SK-N-SH (cell line): ENCODE measurements at regions not wholly inside any gene's neighbourhood (a gene's known extent, or its start where the extent isn't known, plus 50 kb on each side); places are given as distances from the start of the nearest gene placed in this dataset.

Experiments used
- CTCF ChIA-PET: fragments of 300-600, 350-600 bp; formaldehyde crosslinking; extraction: SDS; loops from one replicate; lab custom pipeline; 2021; lab: Yijun Ruan, JAX
- POLR2A ChIA-PET: fragments of 350-600 bp; sonication (Branson Sonifier 250); formaldehyde crosslinking; extraction: SDS; loops from one replicate; lab custom pipeline; 2020; ENCODE audit warnings: antibody characterized with exemption, inconsistent platforms; lab: Yijun Ruan, JAX
- DNase-seq: peaks from one replicate; pipeline ENCODE4 v3.0.0; 2012
- H2AFZ ChIP-seq: fragments of 200-600 bp; sonication (generic); 2 replicates; pipeline ENCODE4 v1.8.1; 2016; ENCODE audit warnings: antibody characterized with exemption, mild to moderate bottlenecking, low read depth
- H3F3A ChIP-seq: fragments of 200-600 bp; sonication (generic); replicated peaks from 2 replicates; pipeline ENCODE3; 2016; ENCODE audit warnings: antibody characterized with exemption, mild to moderate bottlenecking; ENCODE audit not compliant: insufficient read depth
- H3K27ac ChIP-seq, 2 experiments: fragments of 200-500 bp in 1 of 2; fragments of 200-600 bp in 1 of 2; sonication (Bioruptor generic) in 1 of 2; sonication (generic), shearing (Covaris generic) in 1 of 2; 2 replicates each; pipeline versions ENCODE4 v1.5.1 to v1.6.1; 2014 to 2016; ENCODE audit warnings: low read depth in 2 of 2, inconsistent platforms in 1 of 2, low read length in 1 of 2, mild to moderate bottlenecking in 1 of 2, mixed read lengths in 1 of 2
- H3K27me3 ChIP-seq: fragments of 200-600 bp; sonication (generic), shearing (Covaris generic); 2 replicates; pipeline ENCODE4 v1.6.1; 2016; ENCODE audit warnings: mixed run types; ENCODE audit not compliant: insufficient read depth
- H3K36me3 ChIP-seq, 2 experiments: fragments of 200-500 bp in 1 of 2; fragments of 200-600 bp in 1 of 2; sonication (Bioruptor generic) in 1 of 2; sonication (generic) in 1 of 2; replicated peaks in 1 of 2; 2 replicates each; pipeline versions ENCODE3 to v1.5.1; 2014 to 2016; ENCODE audit warnings: low read length in 1 of 2, mild to moderate bottlenecking in 1 of 2; ENCODE audit not compliant: insufficient read depth in 2 of 2, control insufficient read depth in 1 of 2
- H3K4me1 ChIP-seq, 2 experiments: fragments of 200-500 bp in 1 of 2; fragments of 200-600 bp in 1 of 2; sonication (Bioruptor generic) in 1 of 2; sonication (generic), shearing (Covaris generic) in 1 of 2; 2 replicates each; pipeline versions ENCODE4 v1.5.1 to v1.6.1; 2014 to 2016; ENCODE audit warnings: low read depth in 1 of 2, low read length in 1 of 2, mixed run types in 1 of 2; ENCODE audit not compliant: insufficient read depth in 2 of 2, control insufficient read depth in 1 of 2
- H3K4me2 ChIP-seq: fragments of 200-600 bp; sonication (generic), shearing (Covaris generic); 2 replicates; pipeline ENCODE4 v1.6.1; 2017; ENCODE audit warnings: mixed run types
- H3K4me3 ChIP-seq, 2 experiments: fragments of 200-500 bp in 1 of 2; fragments of 200-600 bp in 1 of 2; sonication (Bioruptor generic) in 1 of 2; sonication (generic), shearing (Covaris generic) in 1 of 2; 2 replicates each; pipeline versions ENCODE4 v1.5.1 to v1.8.1; 2014 to 2016; ENCODE audit warnings: low read depth in 2 of 2, inconsistent platforms in 1 of 2, low read length in 1 of 2, mild to moderate bottlenecking in 1 of 2, mixed read lengths in 1 of 2, moderate library complexity in 1 of 2
- H3K79me2 ChIP-seq: fragments of 200-600 bp; sonication (generic); 2 replicates; pipeline ENCODE4 v1.8.1; 2017; ENCODE audit warnings: mild to moderate bottlenecking; ENCODE audit not compliant: insufficient read depth
- H3K9ac ChIP-seq: fragments of 200-600 bp; sonication (generic); 2 replicates; pipeline ENCODE4 v1.6.1; 2017; ENCODE audit warnings: mixed run types
- H3K9me2 ChIP-seq: fragments of 200-600 bp; sonication (generic); 2 replicates; pipeline ENCODE4 v1.6.1; 2017; ENCODE audit warnings: mixed run types
- H3K9me3 ChIP-seq: fragments of 200-600 bp; sonication (generic); 2 replicates; pipeline ENCODE4 v1.6.1; 2017; ENCODE audit warnings: mixed run types, mild to moderate bottlenecking, moderate library complexity
- H4K20me1 ChIP-seq: fragments of 200-600 bp; sonication (generic); 2 replicates; pipeline ENCODE4 v1.6.1; 2017; ENCODE audit warnings: mild to moderate bottlenecking, mixed run types; ENCODE audit not compliant: insufficient read depth
- FOXJ3 ChIP-seq: sonication (generic); formaldehyde crosslinking; IDR thresholded peaks from 2 replicates; pipeline ENCODE4 v1.5.1; 2020; ENCODE audit warnings: mild to moderate bottlenecking, missing genetic modification reagents
- FOXM1 ChIP-seq: IDR thresholded peaks from 2 replicates; pipeline ENCODE4 v1.4.0; 2012; ENCODE audit warnings: low read depth, mild to moderate bottlenecking
- GATA2 ChIP-seq: sonication (generic); formaldehyde crosslinking; IDR thresholded peaks from 2 replicates; pipeline ENCODE4 v1.5.0; 2020; ENCODE audit warnings: mild to moderate bottlenecking, missing genetic modification reagents
- JUND ChIP-seq: IDR thresholded peaks from 2 replicates; pipeline ENCODE4 v1.4.0; 2012
- NFIC ChIP-seq: IDR thresholded peaks from 2 replicates; pipeline ENCODE4 v1.4.0; 2012; ENCODE audit warnings: borderline replicate concordance
- NRF1 ChIP-seq: IDR thresholded peaks from 2 replicates; pipeline ENCODE4 v1.6.1; 2012; ENCODE audit warnings: low read depth, mild to moderate bottlenecking, low read length
- RFX5 ChIP-seq: IDR thresholded peaks from 2 replicates; pipeline ENCODE4 v1.6.1; 2012; ENCODE audit warnings: mild to moderate bottlenecking, improper control_type of control experiment, low read length
- SIN3A ChIP-seq: IDR thresholded peaks from 2 replicates; pipeline ENCODE4 v1.6.1; 2012; ENCODE audit warnings: low read depth, mild to moderate bottlenecking, low read length, moderate library complexity, borderline replicate concordance
- TCF12 ChIP-seq: IDR thresholded peaks from 2 replicates; pipeline ENCODE4 v1.4.0; 2012
- TEAD4 ChIP-seq: IDR thresholded peaks from 2 replicates; pipeline ENCODE4 v1.4.0; 2012; ENCODE audit warnings: mild to moderate bottlenecking, borderline replicate concordance; ENCODE audit not compliant: insufficient read depth
- WGBS: methylation state at CpG from one replicate; pipeline ENCODE4 v1.1.6; 2017; ENCODE audit warnings: low lambda C conversion rate; 5-methylcytosine and 5-hydroxymethylcytosine counted together
- TF ChIP-seq, protein P1 (sequence below): IDR thresholded peaks from 2 replicates; pipeline ENCODE4 v1.6.1; 2012; ENCODE audit warnings: mild to moderate bottlenecking, low read depth, low read length, moderate library complexity
- TF ChIP-seq, protein P2 (sequence below): IDR thresholded peaks from 2 replicates; pipeline ENCODE4 v1.4.0; 2012; ENCODE audit warnings: low read depth, borderline replicate concordance
- TF ChIP-seq, protein P3 (sequence below): fragments of 150-350 bp; IDR thresholded peaks from 2 replicates; pipeline ENCODE4 v1.6.1; 2016; ENCODE audit warnings: mild to moderate bottlenecking, low read depth, low read length

DNA sequence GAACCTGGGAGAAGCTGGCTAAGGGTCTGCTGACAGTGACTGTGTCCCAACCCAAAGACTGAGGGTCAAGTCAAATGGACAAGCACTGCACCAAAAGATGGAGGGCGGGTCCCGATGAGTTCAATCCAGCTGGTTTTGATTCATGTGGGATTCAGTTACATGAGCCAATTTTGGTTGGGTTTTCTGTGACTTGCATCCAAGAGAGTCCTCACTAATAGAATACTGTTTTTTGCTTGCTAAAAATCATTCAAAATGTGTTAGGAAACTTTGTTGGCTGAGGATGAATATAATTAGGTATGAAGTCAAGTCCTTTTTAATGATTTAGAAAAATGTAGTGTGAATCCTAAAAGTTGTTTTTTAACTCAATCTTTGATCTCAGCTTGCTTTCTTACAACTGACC, 323.8 kb upstream of the NOX3 start:
- no peaks in the 10 kb centered on the region for H3K36me3 ChIP-seq
- no peaks in the 10 kb centered on the region for H3K79me2 ChIP-seq
- ChIA-PET CTCF (no interaction called here), POLR2A (no interaction called here)
- H3K4me3 ChIP-seq = no peak overlapping the region
- no peak overlapping the region for H3K27ac ChIP-seq
- H4K20me1 ChIP-seq = no peaks in the 10 kb centered on the region
- no peaks in the 10 kb centered on the region for H3K9me2 ChIP-seq
- H2AFZ ChIP-seq = no peak overlapping the region
- H3K27me3 ChIP-seq = no peaks in the 10 kb centered on the region
- no peak overlapping the region for H3K4me2 ChIP-seq
- no peak overlapping the region for H3K9ac ChIP-seq
- H3K4me1 ChIP-seq = peaks cover 0 to 24% of the 10 kb centered on the region in 2 experiments; a peak in 3 of 4 replicates
- TF ChIP-seq SIN3A = no peak
- no peak for TF ChIP-seq FOXJ3 (CRISPR knock-in tag)
- TF ChIP-seq, protein P1, sequence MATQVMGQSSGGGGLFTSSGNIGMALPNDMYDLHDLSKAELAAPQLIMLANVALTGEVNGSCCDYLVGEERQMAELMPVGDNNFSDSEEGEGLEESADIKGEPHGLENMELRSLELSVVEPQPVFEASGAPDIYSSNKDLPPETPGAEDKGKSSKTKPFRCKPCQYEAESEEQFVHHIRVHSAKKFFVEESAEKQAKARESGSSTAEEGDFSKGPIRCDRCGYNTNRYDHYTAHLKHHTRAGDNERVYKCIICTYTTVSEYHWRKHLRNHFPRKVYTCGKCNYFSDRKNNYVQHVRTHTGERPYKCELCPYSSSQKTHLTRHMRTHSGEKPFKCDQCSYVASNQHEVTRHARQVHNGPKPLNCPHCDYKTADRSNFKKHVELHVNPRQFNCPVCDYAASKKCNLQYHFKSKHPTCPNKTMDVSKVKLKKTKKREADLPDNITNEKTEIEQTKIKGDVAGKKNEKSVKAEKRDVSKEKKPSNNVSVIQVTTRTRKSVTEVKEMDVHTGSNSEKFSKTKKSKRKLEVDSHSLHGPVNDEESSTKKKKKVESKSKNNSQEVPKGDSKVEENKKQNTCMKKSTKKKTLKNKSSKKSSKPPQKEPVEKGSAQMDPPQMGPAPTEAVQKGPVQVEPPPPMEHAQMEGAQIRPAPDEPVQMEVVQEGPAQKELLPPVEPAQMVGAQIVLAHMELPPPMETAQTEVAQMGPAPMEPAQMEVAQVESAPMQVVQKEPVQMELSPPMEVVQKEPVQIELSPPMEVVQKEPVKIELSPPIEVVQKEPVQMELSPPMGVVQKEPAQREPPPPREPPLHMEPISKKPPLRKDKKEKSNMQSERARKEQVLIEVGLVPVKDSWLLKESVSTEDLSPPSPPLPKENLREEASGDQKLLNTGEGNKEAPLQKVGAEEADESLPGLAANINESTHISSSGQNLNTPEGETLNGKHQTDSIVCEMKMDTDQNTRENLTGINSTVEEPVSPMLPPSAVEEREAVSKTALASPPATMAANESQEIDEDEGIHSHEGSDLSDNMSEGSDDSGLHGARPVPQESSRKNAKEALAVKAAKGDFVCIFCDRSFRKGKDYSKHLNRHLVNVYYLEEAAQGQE = no peak
- TF ChIP-seq TCF12 = no peak
- TF ChIP-seq, protein P2, sequence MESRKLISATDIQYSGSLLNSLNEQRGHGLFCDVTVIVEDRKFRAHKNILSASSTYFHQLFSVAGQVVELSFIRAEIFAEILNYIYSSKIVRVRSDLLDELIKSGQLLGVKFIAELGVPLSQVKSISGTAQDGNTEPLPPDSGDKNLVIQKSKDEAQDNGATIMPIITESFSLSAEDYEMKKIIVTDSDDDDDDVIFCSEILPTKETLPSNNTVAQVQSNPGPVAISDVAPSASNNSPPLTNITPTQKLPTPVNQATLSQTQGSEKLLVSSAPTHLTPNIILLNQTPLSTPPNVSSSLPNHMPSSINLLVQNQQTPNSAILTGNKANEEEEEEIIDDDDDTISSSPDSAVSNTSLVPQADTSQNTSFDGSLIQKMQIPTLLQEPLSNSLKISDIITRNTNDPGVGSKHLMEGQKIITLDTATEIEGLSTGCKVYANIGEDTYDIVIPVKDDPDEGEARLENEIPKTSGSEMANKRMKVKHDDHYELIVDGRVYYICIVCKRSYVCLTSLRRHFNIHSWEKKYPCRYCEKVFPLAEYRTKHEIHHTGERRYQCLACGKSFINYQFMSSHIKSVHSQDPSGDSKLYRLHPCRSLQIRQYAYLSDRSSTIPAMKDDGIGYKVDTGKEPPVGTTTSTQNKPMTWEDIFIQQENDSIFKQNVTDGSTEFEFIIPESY = no peak
- TF ChIP-seq FOXM1 = no peak
- TF ChIP-seq, protein P3, sequence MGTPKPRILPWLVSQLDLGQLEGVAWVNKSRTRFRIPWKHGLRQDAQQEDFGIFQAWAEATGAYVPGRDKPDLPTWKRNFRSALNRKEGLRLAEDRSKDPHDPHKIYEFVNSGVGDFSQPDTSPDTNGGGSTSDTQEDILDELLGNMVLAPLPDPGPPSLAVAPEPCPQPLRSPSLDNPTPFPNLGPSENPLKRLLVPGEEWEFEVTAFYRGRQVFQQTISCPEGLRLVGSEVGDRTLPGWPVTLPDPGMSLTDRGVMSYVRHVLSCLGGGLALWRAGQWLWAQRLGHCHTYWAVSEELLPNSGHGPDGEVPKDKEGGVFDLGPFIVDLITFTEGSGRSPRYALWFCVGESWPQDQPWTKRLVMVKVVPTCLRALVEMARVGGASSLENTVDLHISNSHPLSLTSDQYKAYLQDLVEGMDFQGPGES = no peak
- TF ChIP-seq GATA2 (CRISPR knock-in tag) = no peak
- no peak for TF ChIP-seq RFX5
- no peak for TF ChIP-seq TEAD4
- no peak for TF ChIP-seq NRF1
- no peak for TF ChIP-seq NFIC
- no peak for TF ChIP-seq JUND
- peaks cover 30% of the 10 kb centered on the region for H3F3A ChIP-seq
- no peaks in the 10 kb centered on the region for H3K9me3 ChIP-seq
- DNase-seq = no peak
- 94% methylated on average over 2 of the region's 2 CpGs for WGBS
